Ovary (tissue), 3 donors: ENCODE measurements at regions not wholly inside any gene's neighbourhood (a gene's known extent, or its start where the extent isn't known, plus 50 kb on each side); places are given as distances from the start of the nearest gene placed in this dataset.

Experiments
- EP300 ChIP-seq: sonication (generic); formaldehyde crosslinking; IDR thresholded peaks from one replicate; pipeline ENCODE4 v1.6.1; 2017; ENCODE audit warnings: antibody characterized with exemption
- TF ChIP-seq, protein P1 (sequence below), 3 donors: fragments of 450-650 bp in 2 of 3; fragments of 200-600 bp in 1 of 3; IDR thresholded peaks; one replicate each; pipeline versions ENCODE4 v1.5.1 to v1.8.0; 2016 to 2022; ENCODE audit warnings: antibody characterized with exemption in 3 of 3, mild to moderate bottlenecking in 1 of 3
- donor health status: DM: no; HTN: no; CAD: no.

DNA sequence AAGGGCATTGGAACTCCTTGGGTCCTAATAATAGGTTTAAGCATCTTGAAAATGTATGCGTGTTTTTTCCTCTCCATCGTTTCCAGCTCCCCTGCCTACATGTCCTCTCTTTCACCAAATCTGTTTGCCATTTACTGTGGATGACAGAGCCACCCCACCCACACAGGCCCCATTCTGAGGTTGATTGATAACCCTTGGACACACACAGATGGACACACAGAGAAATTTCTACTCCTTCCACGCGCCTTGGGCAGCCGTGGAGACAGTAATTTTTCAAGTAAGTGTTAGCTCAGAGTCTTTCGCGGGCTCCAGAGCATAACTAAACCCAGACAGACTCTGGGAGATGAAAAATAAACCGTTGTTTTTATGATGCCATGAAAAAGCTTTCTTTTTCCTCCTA is 103.3 kb upstream of the NLRP1 start:
- TF ChIP-seq, protein P1, sequence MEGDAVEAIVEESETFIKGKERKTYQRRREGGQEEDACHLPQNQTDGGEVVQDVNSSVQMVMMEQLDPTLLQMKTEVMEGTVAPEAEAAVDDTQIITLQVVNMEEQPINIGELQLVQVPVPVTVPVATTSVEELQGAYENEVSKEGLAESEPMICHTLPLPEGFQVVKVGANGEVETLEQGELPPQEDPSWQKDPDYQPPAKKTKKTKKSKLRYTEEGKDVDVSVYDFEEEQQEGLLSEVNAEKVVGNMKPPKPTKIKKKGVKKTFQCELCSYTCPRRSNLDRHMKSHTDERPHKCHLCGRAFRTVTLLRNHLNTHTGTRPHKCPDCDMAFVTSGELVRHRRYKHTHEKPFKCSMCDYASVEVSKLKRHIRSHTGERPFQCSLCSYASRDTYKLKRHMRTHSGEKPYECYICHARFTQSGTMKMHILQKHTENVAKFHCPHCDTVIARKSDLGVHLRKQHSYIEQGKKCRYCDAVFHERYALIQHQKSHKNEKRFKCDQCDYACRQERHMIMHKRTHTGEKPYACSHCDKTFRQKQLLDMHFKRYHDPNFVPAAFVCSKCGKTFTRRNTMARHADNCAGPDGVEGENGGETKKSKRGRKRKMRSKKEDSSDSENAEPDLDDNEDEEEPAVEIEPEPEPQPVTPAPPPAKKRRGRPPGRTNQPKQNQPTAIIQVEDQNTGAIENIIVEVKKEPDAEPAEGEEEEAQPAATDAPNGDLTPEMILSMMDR (IDR thresholded peaks at IDR 0.05) = no peak
- no peak for TF ChIP-seq EP300
